Chondrocyte (in vitro differentiated cells): ENCODE measurements at regions not wholly inside any gene's neighbourhood (a gene's known extent, or its start where the extent isn't known, plus 50 kb on each side); places are given as distances from the start of the nearest gene placed in this dataset.

Experiments
- DNase-seq: peaks from one replicate; pipeline ENCODE4 v3.0.0; 2021; ENCODE audit warnings: mixed read lengths, low spot score
- H3K27ac Mint-ChIP-seq: one replicate; pipeline ENCODE4 v1.8.0; 2021; ENCODE audit warnings: mild to moderate bottlenecking, moderate library complexity, mixed read lengths; ENCODE audit not compliant: unreplicated experiment
- H3K27me3 Mint-ChIP-seq: 2 replicates; pipeline ENCODE4 v1.8.0; 2021; ENCODE audit warnings: low read depth, mixed read lengths
- H3K36me3 Mint-ChIP-seq: 2 replicates; pipeline ENCODE4 v1.8.0; 2021; ENCODE audit warnings: low read depth, mixed read lengths
- H3K4me1 Mint-ChIP-seq: 2 replicates; pipeline ENCODE4 v1.8.0; 2021; ENCODE audit warnings: low read depth, mild to moderate bottlenecking, mixed read lengths
- H3K4me3 Mint-ChIP-seq: one replicate; pipeline ENCODE4 v1.8.0; 2021; ENCODE audit warnings: mild to moderate bottlenecking, moderate library complexity, mixed read lengths; ENCODE audit not compliant: unreplicated experiment
- H3K9me3 Mint-ChIP-seq: 2 replicates; pipeline ENCODE4 v1.8.0; 2021; ENCODE audit warnings: low read depth, mixed read lengths
- TF ChIP-seq, protein P1 (sequence below): fragments of 200-600 bp; sonication (generic); IDR thresholded peaks from 2 replicates; pipeline ENCODE4 v1.5.0; 2021; ENCODE audit warnings: antibody characterized with exemption, mild to moderate bottlenecking, moderate library complexity

DNA sequence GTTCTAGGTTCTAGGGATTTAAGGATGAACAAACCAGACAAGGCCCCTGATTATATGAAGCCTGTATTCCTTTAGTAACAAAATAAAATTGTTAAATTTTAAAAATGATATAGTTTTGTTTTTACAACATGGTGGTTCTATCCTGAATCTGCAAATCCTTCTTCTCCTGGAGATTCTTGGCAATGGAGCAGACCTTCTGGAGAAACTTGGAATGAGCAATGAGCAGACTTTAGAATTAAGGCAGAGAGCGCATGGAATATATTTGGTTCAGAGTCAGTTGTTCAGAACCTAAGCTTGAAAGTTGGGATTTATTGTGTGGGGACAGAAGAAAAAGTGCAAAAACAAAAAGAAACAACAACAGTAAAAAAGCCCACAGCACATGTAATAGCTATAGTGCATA is 381.1 kb downstream of the ADGRL2 start:
- TF ChIP-seq, protein P1, sequence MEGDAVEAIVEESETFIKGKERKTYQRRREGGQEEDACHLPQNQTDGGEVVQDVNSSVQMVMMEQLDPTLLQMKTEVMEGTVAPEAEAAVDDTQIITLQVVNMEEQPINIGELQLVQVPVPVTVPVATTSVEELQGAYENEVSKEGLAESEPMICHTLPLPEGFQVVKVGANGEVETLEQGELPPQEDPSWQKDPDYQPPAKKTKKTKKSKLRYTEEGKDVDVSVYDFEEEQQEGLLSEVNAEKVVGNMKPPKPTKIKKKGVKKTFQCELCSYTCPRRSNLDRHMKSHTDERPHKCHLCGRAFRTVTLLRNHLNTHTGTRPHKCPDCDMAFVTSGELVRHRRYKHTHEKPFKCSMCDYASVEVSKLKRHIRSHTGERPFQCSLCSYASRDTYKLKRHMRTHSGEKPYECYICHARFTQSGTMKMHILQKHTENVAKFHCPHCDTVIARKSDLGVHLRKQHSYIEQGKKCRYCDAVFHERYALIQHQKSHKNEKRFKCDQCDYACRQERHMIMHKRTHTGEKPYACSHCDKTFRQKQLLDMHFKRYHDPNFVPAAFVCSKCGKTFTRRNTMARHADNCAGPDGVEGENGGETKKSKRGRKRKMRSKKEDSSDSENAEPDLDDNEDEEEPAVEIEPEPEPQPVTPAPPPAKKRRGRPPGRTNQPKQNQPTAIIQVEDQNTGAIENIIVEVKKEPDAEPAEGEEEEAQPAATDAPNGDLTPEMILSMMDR = no peak
- no peak for DNase-seq
- H3K9me3 Mint-ChIP-seq = no peaks in the 10 kb centered on the region
- H3K4me3 Mint-ChIP-seq = no peak overlapping the region
- H3K27ac Mint-ChIP-seq = no peak overlapping the region
- no peaks in the 10 kb centered on the region for H3K36me3 Mint-ChIP-seq
- no peaks in the 10 kb centered on the region for H3K27me3 Mint-ChIP-seq
- H3K4me1 Mint-ChIP-seq = peaks cover 17% of the 10 kb centered on the region

DNA sequence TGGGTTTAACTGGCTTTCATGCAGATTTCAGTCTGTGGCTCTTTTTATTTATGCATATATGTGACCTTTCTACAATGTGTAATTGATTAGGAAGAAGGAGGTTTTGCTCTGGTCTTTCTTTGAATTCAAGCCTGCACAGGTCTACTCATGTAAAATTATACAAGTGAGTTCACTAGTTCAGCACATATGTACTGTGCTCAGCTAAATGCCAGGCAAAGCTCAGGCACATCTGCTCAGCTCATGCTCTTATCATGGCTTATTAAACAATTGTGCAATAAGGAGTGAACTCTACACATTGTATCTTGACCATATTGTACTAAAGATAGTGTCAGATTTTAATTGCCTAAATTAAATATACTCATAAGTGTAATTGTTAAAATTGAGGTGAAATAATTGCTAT is 378.4 kb downstream of the ADGRL2 start:
- H3K27me3 Mint-ChIP-seq = no peaks in the 10 kb centered on the region
- no peaks in the 10 kb centered on the region for H3K36me3 Mint-ChIP-seq
- H3K27ac Mint-ChIP-seq = no peak overlapping the region
- TF ChIP-seq, protein P1 = no peak
- H3K4me1 Mint-ChIP-seq = peaks cover 7% of the 10 kb centered on the region
- no peak overlapping the region for H3K4me3 Mint-ChIP-seq
- DNase-seq = no peak
- no peaks in the 10 kb centered on the region for H3K9me3 Mint-ChIP-seq

DNA sequence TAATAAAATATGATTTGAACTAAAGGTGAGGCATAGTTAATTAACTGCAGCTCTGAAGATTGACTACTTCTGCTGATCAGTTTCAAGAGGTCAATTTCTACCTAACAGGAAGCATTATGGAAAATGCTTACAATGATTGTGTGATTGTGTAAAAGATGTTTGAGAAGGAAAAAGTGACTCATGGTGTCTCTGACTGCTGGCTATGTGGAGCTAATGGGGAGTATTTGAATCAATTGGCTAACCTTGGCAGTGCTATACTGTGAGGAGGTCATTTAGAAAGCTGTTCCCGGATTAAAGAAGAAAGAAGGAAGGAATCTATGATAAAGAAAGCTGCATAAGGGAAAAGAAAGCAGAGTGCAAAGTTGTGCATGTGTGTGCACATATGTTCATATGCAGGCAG is 376.5 kb downstream of the ADGRL2 start:
- DNase-seq = no peak
- no peaks in the 10 kb centered on the region for H3K27me3 Mint-ChIP-seq

DNA sequence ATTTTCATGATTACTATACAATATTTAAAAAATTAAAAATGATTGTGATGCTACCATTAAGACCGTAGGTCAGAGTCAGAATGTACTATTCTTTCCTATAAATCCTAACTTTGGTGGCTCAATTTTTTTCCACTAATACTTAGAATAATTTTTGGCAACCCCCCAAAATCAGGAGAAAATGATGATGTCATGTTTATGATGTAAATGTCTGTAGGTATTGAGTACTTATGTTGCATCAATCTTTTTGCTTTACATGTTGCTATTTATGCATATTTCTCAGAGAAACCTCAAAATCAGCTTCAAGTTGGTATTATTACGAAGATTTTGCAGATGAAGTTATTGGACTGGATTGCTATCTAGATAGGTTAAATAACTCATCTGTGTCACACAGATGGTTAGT is 371.2 kb downstream of the ADGRL2 start:
- TF ChIP-seq, protein P1 = no peak
- Mint-ChIP-seq H3K27me3 (no peaks in the 10 kb centered on the region), H3K36me3 (no peaks in the 10 kb centered on the region), H3K27ac (no peak overlapping the region), H3K4me1 (no peaks in the 10 kb centered on the region), H3K9me3 (no peaks in the 10 kb centered on the region), H3K4me3 (no peak overlapping the region)
- DNase-seq = no peak

More for the DNA sequence above, 376.5 kb downstream of the ADGRL2 start:
- H3K4me3 Mint-ChIP-seq = no peak overlapping the region
- no peaks in the 10 kb centered on the region for H3K9me3 Mint-ChIP-seq
- H3K4me1 Mint-ChIP-seq = peaks cover 3% of the 10 kb centered on the region
- H3K36me3 Mint-ChIP-seq = no peaks in the 10 kb centered on the region
- TF ChIP-seq, protein P1 = no peak
- no peak overlapping the region for H3K27ac Mint-ChIP-seq

DNA sequence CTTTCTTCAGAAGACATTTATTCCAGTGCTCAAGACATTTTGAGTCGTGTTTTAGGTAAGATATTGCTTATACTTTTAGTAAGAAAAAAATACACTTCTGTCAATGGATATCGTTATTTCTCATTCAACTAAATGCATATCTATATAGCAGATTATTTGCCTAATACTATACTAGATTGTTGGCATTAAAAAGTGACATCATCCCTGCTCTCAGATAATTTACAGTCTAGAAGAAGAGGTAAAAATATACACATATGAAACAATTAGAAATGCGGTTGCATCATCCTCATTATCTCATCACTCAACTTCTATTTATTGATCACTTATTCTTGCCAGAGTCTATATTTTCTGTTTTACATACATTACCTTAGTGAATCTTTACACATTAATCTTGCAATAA is 367.7 kb downstream of the ADGRL2 start:
- H3K27me3 Mint-ChIP-seq = no peaks in the 10 kb centered on the region
- TF ChIP-seq, protein P1 = no peak
- no peak overlapping the region for H3K27ac Mint-ChIP-seq
- H3K4me3 Mint-ChIP-seq = no peak overlapping the region
- no peaks in the 10 kb centered on the region for H3K4me1 Mint-ChIP-seq
- no peaks in the 10 kb centered on the region for H3K9me3 Mint-ChIP-seq
- no peak for DNase-seq
- no peaks in the 10 kb centered on the region for H3K36me3 Mint-ChIP-seq
